Endometrium (tissue), 2 donors: ENCODE measurements at regions not wholly inside any gene's neighbourhood (a gene's known extent, or its start where the extent isn't known, plus 50 kb on each side); places are given as distances from the start of the nearest gene placed in this dataset.
A peak's percentile ranks its signal among the peaks of the same experiment; 100 is the strongest.

Source experiments
- FAIRE-seq: peaks from 2 replicates; lab custom pipeline; 2012; peaks lifted over from hg19 to GRCh38; lab: Jason Lieb, UNC
- donor health status: control.
- donor health status: control.

DNA sequence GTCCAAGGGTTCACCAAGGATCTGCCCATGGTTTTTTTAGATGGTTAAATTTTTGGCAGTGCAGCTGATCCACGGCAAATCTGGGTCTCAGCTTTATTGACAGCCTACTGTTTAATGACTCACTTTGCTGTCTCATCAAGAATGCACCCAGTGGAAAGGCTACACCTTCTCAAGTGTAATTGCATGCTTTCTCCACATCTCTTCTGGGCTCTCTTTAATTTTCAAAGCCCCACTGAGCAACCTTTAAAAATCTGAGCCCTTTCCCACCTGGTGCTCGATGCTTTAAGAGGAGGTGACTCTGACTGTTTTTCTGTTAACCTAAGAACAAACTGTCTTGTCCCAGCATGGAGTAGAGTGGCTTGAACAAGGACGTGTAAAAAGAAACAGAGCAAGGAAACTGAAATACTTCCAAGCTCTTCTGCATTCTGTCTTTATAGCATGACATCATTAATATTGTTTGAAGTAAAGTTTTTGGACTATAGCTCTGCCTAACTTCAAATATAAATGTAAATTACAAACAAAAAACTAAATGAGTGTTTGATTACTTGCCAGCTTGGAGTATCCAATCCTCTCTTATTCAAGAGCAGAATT, 214.2 kb upstream of the KRR1 start:
- FAIRE-seq = no peak

DNA sequence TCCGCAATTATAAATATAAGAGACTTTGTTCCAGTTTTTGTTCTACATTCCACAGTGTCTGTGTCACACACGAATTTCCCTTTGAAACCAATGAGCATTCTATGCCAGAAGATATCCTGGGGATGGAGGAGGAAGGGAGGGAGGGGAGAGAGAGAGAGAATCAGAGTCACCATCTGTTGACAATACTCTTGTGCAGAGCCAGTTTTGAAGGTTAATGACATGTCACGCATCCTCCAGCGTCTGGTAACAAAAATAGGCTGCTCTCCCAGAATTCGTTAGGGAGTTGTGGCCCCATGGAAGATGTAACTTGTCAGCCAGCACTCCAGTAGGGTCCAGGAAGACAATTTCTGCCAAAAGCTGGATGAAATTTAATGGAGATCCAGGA, 213.5 kb upstream of the KRR1 start:
- peak; percentile 97 for FAIRE-seq

DNA sequence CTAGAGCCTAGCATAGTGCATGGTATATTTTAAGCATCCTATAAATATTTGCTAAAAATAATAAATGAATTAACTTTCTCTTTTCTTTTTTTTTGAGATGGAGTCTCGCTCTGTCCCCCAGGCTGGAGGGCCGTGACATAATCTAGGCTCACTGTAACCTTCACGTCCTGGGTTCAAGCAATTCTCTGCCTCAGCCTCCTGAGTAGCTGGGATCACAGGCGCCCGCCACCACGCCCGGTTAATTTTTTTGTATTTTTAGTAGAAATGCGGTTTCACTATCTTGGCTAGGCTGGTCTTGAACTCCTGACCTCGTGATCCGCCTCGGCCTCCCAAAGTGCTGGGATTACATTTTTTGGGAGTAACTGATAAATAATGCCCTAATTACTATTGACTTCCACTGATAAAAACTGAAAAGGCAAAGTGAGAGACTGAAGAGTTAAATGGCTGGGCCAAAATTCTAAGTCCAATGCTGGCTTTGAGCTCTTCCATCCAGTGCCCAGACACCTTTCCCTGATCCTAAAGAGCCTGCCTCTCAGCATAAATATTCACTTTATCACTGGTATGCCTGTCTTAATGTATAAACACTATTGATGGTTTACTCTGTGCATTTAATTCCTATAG, 213.0 kb upstream of the KRR1 start:
- FAIRE-seq = no peak

DNA sequence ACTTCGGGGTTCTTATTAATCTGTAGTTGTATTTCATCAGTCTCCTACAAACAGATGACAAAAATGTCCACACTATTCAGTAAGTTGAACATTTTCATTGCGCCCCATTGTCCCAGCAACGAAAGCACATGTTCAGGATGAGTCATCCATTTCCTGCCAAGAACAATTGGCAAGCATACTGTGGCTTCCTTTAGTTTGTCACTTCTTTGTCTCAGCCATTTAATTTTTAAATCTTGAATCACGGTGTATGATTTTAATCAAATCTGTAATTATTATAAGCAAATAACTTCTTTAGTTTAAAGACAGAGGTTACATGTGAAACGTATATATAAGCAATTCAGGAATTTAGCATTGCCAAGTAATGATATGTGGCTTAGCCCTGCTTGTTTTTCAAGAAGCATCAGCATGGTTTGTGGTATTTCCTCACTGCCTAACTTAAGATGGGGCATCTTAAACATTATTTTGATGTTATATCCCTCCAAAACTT, 211.3 kb upstream of the KRR1 start:
- peak; percentile 81 for FAIRE-seq

DNA sequence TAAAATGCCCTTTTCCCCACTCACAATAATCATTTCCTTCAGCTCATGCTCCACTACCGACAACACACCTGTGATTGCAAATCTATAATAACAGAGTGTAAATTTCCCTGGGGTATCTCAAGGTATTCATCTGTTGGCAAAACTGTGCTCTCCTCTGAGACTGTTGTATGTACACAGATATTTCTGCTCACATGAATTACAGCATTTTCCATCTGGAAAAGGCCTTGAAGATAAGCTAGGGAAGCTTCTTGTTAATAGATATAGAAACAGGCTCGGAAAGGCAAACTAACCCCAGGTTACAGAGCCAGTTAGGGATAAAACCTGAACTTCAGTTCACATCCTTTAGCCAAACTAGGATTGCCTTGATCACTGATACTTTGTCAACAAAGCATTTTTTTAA, 210.4 kb upstream of the KRR1 start:
- no peak for FAIRE-seq

DNA sequence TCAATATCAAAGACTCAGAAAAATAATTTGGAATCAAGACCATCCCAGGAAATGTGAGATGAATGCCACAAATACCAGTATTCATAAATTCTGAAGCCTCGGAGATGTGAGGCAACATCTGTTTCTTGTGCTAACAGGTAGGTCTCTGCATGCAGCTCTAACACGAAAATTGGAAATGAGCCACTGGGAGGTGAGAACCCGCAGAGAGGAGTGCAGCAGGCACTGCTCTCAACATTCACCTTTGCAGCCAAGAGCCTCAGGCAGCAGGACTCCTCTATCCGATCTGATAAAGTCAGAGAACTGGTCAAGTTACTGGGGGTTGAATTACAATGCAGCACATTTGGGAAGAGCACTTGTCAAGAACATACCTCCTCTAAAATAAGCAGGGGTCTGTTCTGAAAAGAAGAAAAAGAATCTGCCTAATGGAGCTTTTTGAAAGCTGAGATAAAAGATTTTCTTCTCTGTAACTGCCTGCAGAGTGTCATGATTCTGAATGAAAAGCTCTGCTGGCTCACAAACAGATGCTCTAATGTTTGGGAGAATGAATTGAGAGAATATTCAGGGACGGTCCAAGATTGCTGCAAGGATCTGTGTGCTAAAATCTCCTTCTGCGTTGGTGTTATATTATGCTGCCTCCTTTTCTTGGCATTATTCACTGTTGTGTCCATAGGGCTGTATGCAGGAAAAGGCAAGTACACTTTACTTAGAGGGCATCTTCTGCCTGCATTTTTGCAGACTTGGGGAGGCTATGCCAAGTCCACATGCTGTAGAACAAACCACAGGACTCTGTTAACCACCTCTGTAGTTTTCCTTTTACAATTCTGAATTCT, 209.6 kb upstream of the KRR1 start:
- FAIRE-seq = no peak

DNA sequence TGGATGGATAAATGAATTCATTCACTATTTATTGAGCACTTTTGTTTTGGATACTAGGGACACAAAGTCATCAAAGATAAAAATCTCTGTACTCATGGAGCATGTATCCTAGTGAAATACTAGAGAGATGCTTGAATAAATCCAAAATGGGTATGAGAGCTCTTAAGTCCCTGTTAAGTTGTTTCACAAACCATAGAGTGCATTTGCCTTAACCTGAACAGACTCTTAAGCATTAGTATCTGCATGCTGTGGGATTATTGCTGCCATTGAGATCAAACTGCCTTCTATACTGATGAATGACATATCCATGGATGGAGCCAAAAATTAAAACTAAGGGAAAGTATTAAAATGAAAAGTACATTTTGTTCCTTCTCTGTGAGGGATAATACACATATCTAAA, 206.5 kb upstream of the KRR1 start:
- no peak for FAIRE-seq

DNA sequence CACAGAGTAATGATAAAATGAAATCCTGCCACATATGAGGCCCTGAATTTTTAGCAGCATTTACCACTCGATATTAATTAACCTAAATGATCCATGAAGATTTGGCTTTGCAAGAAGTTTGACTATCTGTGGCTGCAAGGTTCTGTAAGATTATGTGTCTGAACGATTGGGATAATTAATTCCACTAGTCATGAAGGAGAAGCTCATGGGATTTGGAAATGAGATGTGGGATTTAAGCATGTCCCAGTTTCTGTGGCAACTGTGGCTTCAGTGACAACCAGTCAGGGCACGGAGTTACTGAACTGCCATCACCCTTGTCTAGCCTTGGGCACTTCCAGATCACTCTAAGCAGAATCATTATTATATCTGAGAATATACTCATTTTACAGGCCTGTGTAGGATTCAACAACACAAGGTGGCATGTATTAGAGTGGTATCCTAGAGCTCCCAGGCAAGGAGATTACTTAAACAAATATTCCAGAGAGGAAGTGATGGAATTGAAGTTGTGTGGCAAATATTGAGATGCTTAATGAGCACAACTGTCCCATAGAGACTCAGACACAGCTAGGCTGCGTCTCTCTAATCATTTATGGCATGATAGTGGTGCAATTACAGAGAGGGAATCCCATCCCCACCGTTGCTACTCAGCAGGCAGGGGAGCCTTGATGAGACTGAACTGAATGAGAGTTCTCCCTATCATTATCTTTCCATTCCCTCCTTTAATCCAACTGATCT, 205.0 kb upstream of the KRR1 start:
- FAIRE-seq = no peak

DNA sequence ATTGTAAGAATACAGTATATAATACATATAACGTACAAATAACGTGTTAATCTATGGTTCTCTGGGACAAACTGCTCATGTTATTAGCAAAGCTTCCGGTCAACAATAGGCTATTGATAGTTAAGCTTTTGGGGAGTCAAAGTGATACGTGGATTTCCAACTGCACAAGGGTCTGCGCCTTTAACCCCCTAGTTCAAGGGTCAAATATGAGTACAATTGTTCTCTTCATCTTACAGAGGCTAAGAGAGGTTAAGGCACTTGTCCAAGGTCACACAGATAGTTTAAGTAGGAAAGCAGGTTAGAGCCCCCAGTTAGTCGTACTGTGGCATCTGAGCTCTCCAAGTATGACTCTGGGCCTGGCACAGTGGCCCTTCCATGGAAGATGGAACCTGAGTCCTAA, 204.3 kb upstream of the KRR1 start:
- FAIRE-seq = no peak

DNA sequence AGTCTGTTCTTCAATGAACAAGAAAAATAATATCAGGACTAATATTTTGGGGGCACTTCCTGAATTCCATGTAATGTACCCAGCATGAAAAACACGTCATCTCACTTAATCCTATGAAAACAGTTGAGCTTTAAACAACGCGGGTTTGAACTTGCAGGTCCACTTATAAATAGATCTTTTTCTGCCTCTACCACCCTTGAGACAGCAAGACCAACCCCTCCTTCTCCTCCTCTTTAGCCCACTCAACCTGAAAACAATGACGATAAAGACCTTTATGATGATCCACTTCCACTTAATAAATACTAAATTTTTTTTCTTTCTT, 203.9 kb upstream of the KRR1 start:
- no peak for FAIRE-seq

DNA sequence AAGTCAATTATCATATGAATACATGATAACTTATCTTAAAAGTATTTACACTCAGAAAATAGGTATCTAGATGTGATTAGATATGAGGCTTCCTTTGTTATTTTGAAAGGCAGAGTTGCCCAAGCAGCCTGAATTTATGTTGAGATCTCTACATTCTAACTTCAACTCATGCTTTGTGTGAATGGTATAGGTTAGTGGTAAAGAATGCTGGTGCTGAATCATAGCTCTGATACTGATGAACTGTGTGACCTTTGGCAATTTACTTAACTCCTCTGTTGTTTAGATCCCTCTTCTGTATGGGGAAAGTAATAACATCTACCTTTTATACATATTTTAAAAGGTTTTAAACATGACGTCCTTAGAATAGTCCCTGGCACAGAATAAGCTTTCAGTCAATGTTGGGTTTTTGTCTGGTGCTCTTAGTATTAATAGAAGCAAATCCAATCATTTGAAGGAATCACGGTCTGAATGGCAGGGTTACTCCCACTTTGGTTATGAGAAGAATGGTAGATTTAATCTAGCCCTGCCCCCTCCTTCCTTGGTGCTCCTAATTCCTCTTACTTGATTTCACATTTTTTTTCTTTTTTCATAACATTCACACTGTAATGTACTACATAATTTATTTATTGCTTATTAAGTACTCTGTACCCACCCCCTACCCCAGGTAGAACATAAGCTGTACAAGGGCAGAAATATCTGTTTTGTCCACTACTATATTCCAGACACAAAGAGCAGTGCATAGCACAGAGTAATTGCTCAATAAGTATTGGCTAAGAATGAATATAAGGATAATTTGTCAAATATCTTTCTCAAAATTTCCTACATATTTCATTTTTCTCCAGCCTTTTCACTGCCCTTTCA, 203.3 kb upstream of the KRR1 start:
- FAIRE-seq = no peak

DNA sequence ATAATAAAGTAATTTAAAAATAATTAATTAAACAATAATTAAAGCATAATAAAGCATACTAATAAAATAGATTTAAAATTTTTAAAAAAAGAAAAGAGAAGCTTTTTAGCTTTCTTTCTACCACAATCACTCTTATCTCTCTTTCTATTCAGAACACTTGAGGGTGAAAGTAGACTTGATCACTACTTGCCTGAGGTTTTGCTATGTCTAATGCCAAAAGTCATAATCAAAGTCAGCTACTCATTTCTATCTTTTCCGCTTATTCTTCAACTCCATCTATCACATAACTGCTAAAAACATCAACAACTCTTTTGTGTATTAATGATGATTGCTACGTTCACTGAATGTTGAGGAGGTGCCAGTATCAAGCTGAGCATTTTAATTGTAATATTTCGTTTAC, 202.0 kb upstream of the KRR1 start:
- FAIRE-seq = peak; percentile 15

DNA sequence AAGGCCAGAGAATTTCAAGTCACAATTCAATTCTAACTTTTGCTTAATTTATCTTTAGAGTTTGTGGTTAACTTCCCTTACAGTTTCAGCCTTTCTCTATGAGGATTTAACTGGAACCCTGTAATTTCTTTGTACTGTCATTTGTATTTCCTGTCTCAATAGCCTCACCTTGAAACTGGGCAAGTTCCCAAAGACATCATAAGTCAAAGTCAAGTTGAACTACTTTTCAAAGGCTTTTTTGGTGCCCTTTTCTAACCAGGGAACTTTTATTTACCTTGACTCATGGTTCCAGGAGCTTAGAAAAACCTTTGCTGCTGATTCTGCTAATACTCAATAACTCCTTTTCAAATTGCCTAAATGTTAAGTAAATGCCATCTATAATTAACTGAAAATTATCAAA, 200.8 kb upstream of the KRR1 start:
- no peak for FAIRE-seq

DNA sequence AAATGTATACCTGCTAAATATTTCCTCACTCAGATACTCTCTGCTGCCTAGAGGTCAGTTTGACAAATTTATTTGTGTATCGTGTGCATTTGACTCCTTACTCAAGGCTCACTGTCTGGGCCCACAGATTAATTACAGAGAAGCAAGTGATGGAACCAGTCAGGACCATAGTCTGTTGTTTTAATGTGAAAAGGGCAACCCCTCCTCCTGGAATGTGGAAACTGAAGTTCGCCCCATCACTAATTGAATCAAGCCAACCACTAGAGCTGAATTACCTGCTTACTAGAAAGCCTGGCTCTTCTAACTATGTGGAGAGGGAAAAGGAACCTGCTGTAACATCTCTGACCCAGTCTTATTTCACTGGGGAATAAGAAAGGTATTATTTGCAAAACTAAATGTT, 199.9 kb upstream of the KRR1 start:
- FAIRE-seq = no peak

DNA sequence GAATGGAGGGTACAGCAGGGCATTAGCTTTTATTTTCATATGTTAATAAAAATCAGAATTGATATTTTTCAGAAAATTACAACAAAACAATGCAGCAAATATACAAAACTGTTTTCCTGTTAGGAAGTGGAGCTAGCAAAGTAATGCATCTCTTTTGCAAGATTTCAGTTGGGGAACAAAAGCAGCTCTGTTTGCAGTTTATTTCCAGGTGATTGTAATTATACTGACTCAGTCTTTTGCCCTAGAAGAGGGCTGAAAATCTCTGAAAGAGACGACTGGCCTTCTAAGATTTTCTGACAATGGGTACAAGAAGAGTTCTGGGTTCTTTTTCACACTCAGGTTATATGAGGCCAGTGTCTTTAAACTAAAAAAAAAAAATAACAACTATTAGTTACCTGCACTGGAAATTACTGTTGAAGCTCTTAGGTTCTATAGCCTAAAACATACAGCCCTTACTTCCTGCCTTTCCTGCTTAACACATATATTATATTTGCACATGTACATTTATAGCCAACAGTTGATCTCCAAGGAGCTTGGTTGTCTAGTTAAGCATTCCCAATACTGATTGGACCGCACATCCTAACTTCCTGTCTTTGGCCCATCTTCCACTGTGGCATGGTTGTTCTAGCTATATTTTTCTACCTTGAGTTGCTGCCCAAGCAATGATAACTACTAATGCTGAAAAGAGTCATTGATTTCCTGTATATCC, 199.1 kb upstream of the KRR1 start:
- FAIRE-seq = no peak

DNA sequence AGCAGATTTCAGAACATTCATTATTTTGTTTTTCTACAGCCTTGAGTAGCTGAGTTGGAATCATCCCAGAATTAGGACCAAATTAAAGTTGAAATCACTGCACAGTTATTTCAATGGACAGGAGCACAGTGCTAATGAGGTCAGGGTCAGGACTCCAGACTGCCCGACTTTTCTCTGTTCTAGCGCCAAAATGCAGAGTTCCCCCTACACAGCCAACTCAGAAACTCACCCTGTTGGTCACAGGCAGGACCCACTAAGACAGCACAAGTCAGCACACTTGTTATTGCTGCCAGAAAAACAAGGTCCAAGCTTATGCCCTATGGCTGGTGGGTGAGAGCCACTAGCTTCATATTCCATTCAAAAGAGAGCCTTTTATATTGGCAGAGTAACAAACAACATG, 198.1 kb upstream of the KRR1 start:
- no peak for FAIRE-seq

DNA sequence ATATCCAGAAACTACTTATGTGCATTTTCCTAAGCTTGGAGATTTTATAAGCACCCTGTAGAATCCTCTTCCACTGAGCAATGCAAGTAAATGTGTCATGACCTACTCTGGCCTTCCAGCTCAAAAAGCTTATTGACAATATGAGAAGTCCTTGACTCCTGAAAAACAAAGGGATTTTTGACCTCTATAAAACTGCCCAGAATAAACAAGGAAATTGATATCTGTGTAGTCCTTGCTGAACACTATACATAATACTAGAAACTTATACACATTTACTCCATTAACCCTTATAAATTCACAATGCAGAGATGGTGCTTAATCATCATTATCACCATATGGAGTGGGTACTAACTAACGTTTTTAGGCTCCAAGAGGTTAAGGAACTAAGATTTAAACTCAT, 197.4 kb upstream of the KRR1 start:
- FAIRE-seq = no peak

DNA sequence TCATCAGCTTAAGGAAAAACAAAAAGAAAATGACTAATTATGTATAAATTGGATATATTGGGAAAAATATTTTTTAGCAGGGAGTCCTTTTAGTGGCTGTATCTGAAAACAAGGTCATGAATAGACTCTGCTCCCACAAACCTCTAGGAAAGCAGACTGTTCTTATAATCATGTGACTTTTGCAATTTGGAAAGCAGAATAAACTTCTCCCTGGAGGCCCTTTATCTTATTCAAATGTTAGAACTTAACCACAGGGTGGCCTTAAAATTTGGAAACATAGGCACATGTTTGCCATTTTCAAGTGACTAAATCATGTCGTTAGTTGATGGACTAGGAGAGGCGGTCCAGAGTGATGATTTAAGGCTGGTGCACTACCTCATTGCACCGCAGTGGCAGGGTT, 196.6 kb upstream of the KRR1 start:
- no peak for FAIRE-seq

DNA sequence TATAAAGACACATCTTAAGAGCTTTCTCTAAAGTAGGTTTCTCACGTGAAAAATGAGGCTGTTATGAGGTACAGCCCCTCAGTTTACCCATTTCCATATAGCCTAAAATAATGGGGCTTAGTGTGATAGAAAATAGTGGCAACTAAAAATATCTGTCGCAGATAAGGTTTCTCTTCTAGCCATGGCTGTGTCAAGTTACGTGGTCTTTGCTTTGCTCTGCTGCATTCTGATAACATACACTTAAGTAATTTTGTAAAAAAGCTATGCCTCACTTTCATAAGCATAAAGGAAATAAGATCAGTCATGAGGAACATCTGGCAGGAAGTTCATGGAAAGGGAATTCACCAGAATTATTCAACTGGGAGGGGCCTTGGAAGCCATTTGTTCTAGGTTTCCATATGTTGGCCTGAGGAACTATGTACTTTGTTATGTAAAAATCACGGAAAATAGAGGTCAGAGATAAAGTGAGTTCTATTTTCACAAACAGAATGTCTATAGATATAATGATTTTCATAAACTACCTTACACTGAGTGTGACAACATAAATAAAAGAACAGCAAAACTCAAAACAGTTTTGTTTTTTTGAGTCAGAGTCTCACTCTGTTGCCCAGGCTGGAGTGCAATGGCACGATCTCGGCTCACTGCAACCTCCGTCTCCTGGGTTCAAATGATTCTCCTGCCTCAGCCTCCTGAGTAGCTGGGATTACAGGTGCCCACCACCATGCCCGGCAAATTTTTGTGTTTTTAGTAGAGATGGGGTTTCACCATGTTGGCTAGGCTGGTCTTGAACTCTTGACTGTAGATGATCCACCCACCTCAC, 195.6 kb upstream of the KRR1 start:
- FAIRE-seq = no peak
